Ovary (tissue), 3 donors: ENCODE measurements at regions not wholly inside any gene's neighbourhood (a gene's known extent, or its start where the extent isn't known, plus 50 kb on each side); places are given as distances from the start of the nearest gene placed in this dataset.

Experiments used
- CTCF ChIP-seq, 3 donors: fragments of 450-650 bp in 2 of 3; fragments of 200-600 bp in 1 of 3; IDR thresholded peaks; one replicate each; pipeline versions ENCODE4 v1.5.1 to v1.8.0; 2016 to 2022; ENCODE audit warnings: antibody characterized with exemption in 3 of 3, mild to moderate bottlenecking in 1 of 3
- EP300 ChIP-seq: sonication (generic); formaldehyde crosslinking; IDR thresholded peaks from one replicate; pipeline ENCODE4 v1.6.1; 2017; ENCODE audit warnings: antibody characterized with exemption
- donor health status: DM: no; HTN: no; CAD: no.

GRCh38 chr5:6862306-6862705, 149.1 kb downstream of the TENT4A start:
- no peak for TF ChIP-seq EP300
- no peak for TF ChIP-seq CTCF (IDR thresholded peaks at IDR 0.05)
